Hepatocyte (in vitro differentiated cells): ENCODE measurements at regions not wholly inside any gene's neighbourhood (a gene's known extent, or its start where the extent isn't known, plus 50 kb on each side); places are given as distances from the start of the nearest gene placed in this dataset.

Experiments
- DNase-seq: peaks from one replicate; pipeline ENCODE4 v3.0.0-alpha.2; 2016; ENCODE audit warnings: low spot score
- H2AFZ ChIP-seq: fragments of 200-600 bp; sonication (generic); 2 replicates; pipeline ENCODE4 v1.6.0; 2016; ENCODE audit warnings: antibody characterized with exemption, mild to moderate bottlenecking
- H3K27ac ChIP-seq: fragments of 200-600 bp; sonication (generic); 2 replicates; pipeline ENCODE4 v1.5.1; 2016; ENCODE audit warnings: mild to moderate bottlenecking
- H3K27me3 ChIP-seq: fragments of 200-600 bp; sonication (generic); 2 replicates; pipeline ENCODE4 v1.6.1; 2016
- H3K36me3 ChIP-seq: fragments of 200-600 bp; sonication (generic); replicated peaks from 2 replicates; pipeline ENCODE4 v1.5.1; 2016; ENCODE audit warnings: low read depth; ENCODE audit not compliant: insufficient read depth
- H3K4me1 ChIP-seq: fragments of 200-600 bp; sonication (generic); 2 replicates; pipeline ENCODE4 v1.5.1; 2016; ENCODE audit warnings: mild to moderate bottlenecking, moderate library complexity; ENCODE audit not compliant: insufficient read depth
- H3K4me2 ChIP-seq: fragments of 200-600 bp; sonication (generic); 2 replicates; pipeline ENCODE4 v1.6.0; 2016
- H3K4me3 ChIP-seq: fragments of 200-600 bp; sonication (generic); 2 replicates; pipeline ENCODE4 v1.5.1; 2016; ENCODE audit warnings: mild to moderate bottlenecking
- H3K79me2 ChIP-seq: fragments of 200-600 bp; sonication (generic); 2 replicates; pipeline ENCODE4 v1.6.0; 2017; ENCODE audit warnings: mild to moderate bottlenecking
- H3K9me2 ChIP-seq: fragments of 200-600 bp; sonication (generic); replicated peaks from 2 replicates; pipeline ENCODE4 v1.6.0; 2017; ENCODE audit warnings: mild to moderate bottlenecking; ENCODE audit not compliant: insufficient read depth
- H3K9me3 ChIP-seq: fragments of 200-600 bp; sonication (generic); 2 replicates; pipeline ENCODE4 v1.5.1; 2016; ENCODE audit warnings: low read depth, mild to moderate bottlenecking
- H4K20me1 ChIP-seq: fragments of 200-600 bp; sonication (generic); 2 replicates; pipeline ENCODE4 v1.6.0; 2016; ENCODE audit warnings: mild to moderate bottlenecking; ENCODE audit not compliant: insufficient read depth, poor library complexity, severe bottlenecking
- CTCF ChIP-seq: fragments of 200-600 bp; sonication (generic); IDR thresholded peaks from 2 replicates; pipeline ENCODE4 v1.5.1; 2016; ENCODE audit warnings: antibody characterized with exemption, mild to moderate bottlenecking; ENCODE audit not compliant: poor library complexity
- EZH2 ChIP-seq: fragments of 200-600 bp; sonication (generic); IDR thresholded peaks from 2 replicates; pipeline ENCODE4 v1.6.1; 2016; ENCODE audit warnings: antibody characterized with exemption, mild to moderate bottlenecking, borderline replicate concordance
- EZH2phosphoT487 ChIP-seq: fragments of 200-600 bp; sonication (generic); IDR thresholded peaks from one replicate; pipeline ENCODE4 v1.6.1; 2018; ENCODE audit warnings: antibody characterized with exemption, mild to moderate bottlenecking, low read depth, moderate library complexity; ENCODE audit not compliant: unreplicated experiment, severe bottlenecking
- WGBS: methylation state at CpG from one replicate; pipeline ENCODE4 v1.1.6; 2016; ENCODE audit warnings: low lambda C conversion rate; ENCODE audit errors: missing lambda C conversion rate; 5-methylcytosine and 5-hydroxymethylcytosine counted together

GRCh38 chr10:89952751-89953150 is 251.4 kb downstream of the KIF20B start:
- no peak for DNase-seq

GRCh38 chr10:89954061-89954460 is 252.7 kb downstream of the KIF20B start:
- no peak overlapping the region for H3K4me2 ChIP-seq
- no peaks in the 10 kb centered on the region for H4K20me1 ChIP-seq
- H3K27ac ChIP-seq = no peak overlapping the region
- no peaks in the 10 kb centered on the region for H3K27me3 ChIP-seq
- H3K9me3 ChIP-seq = no peaks in the 10 kb centered on the region
- no peaks in the 10 kb centered on the region for H3K4me1 ChIP-seq
- DNase-seq = no peak
- no peaks in the 10 kb centered on the region for H3K36me3 ChIP-seq
- H3K9me2 ChIP-seq = no peaks in the 10 kb centered on the region
- TF ChIP-seq CTCF = no peak
- no peak for TF ChIP-seq EZH2phosphoT487
- no peak for TF ChIP-seq EZH2
- 82% methylated on average over 3 of the region's 3 CpGs for WGBS
- H2AFZ ChIP-seq = no peak overlapping the region
- no peak overlapping the region for H3K4me3 ChIP-seq
- H3K79me2 ChIP-seq = no peaks in the 10 kb centered on the region

More at GRCh38 chr10:89952751-89953150, 251.4 kb downstream of the KIF20B start:
- H3K9me3 ChIP-seq = no peaks in the 10 kb centered on the region
- H3K9me2 ChIP-seq = no peaks in the 10 kb centered on the region
- H3K4me1 ChIP-seq = no peaks in the 10 kb centered on the region
- H3K79me2 ChIP-seq = no peaks in the 10 kb centered on the region
- no peak for TF ChIP-seq EZH2phosphoT487
- TF ChIP-seq EZH2 = no peak
- no peak for TF ChIP-seq CTCF
- H3K36me3 ChIP-seq = no peaks in the 10 kb centered on the region
- H3K4me2 ChIP-seq = no peak overlapping the region
- no peaks in the 10 kb centered on the region for H4K20me1 ChIP-seq
- H3K27ac ChIP-seq = no peak overlapping the region
- no peaks in the 10 kb centered on the region for H3K27me3 ChIP-seq
- H2AFZ ChIP-seq = no peak overlapping the region
- no peak overlapping the region for H3K4me3 ChIP-seq

- Histone ChIP-seq H3K27ac (no peak overlapping the region), H2AFZ (no peak overlapping the region), H3K79me2 (no peaks in the 10 kb centered on the region), H3K4me3 (no peak overlapping the region), H3K36me3 (no peaks in the 10 kb centered on the region), H3K4me1 (no peaks in the 10 kb centered on the region), H3K9me3 (no peaks in the 10 kb centered on the region), H3K9me2 (no peaks in the 10 kb centered on the region), H3K4me2 (no peak overlapping the region), H3K27me3 (no peaks in the 10 kb centered on the region), H4K20me1 (no peaks in the 10 kb centered on the region)
- no peak for DNase-seq
- peak; percentile 54 for TF ChIP-seq CTCF
- no peak for TF ChIP-seq EZH2phosphoT487
- TF ChIP-seq EZH2 = no peak
Measured at GRCh38 chr10:89954787-89955566, 253.6 kb downstream of the KIF20B start.
